Spinal cord (tissue), 9 donors: ENCODE measurements at regions not wholly inside any gene's neighbourhood (a gene's known extent, or its start where the extent isn't known, plus 50 kb on each side); places are given as distances from the start of the nearest gene placed in this dataset.

Source experiments
- DNase-seq, 6 donors: peaks; one replicate each; pipeline versions ENCODE4 v3.0.0 to v3.0.0-alpha.2; 2013 to 2015; ENCODE audit warnings: low spot score in 6 of 6, low read depth in 4 of 6
- H3K27ac ChIP-seq: one replicate; pipeline ENCODE4 v1.5.1; 2013; ENCODE audit warnings: low read depth, low read length, control low read depth
- H3K27me3 ChIP-seq: one replicate; pipeline ENCODE4 v1.6.1; 2013; ENCODE audit warnings: low read length; ENCODE audit not compliant: control insufficient read depth, insufficient read depth
- H3K36me3 ChIP-seq: one replicate; pipeline ENCODE4 v1.6.1; 2013; ENCODE audit warnings: low read length; ENCODE audit not compliant: control insufficient read depth, insufficient read depth
- H3K4me1 ChIP-seq: one replicate; pipeline ENCODE4 v1.6.1; 2013; ENCODE audit warnings: low read length; ENCODE audit not compliant: control insufficient read depth, insufficient read depth
- H3K4me3 ChIP-seq: one replicate; pipeline ENCODE4 v1.5.1; 2013; ENCODE audit warnings: low read depth, low read length, control low read depth
- H3K9me3 ChIP-seq: one replicate; pipeline ENCODE4 v1.6.1; 2013; ENCODE audit warnings: low read length; ENCODE audit not compliant: control insufficient read depth, insufficient read depth
- WGBS: methylation state at CpG from one replicate; pipeline ENCODE4 v1.1.5; 2013; ENCODE audit warnings: missing lambda C conversion rate; ENCODE audit not compliant: insufficient coverage; 5-methylcytosine and 5-hydroxymethylcytosine counted together
- donor health status: healthy.

GRCh38 chr1:192045131-192045530, 113.1 kb upstream of the RGS18 start:
- no peaks in the 10 kb centered on the region for H3K27me3 ChIP-seq
- no peak overlapping the region for H3K4me3 ChIP-seq
- no CpG with 5 or more reads among the region's 3 CpGs for WGBS
- H3K27ac ChIP-seq: no peak overlapping the region
- H3K36me3 ChIP-seq: no peaks in the 10 kb centered on the region
- DNase-seq: no peak
- no peaks in the 10 kb centered on the region for H3K9me3 ChIP-seq
- no peaks in the 10 kb centered on the region for H3K4me1 ChIP-seq

- no peaks in the 10 kb centered on the region for H3K9me3 ChIP-seq
- no peaks in the 10 kb centered on the region for H3K36me3 ChIP-seq
- no peaks in the 10 kb centered on the region for H3K27me3 ChIP-seq
- WGBS: no CpG with 5 or more reads among the region's 2 CpGs
- H3K4me1 ChIP-seq: no peaks in the 10 kb centered on the region
- H3K4me3 ChIP-seq: no peak overlapping the region
- no peak overlapping the region for H3K27ac ChIP-seq
- DNase-seq: peak in 3 of 6 donors; percentile 17 to 89 (median 36)
Observed at GRCh38 chr1:192053531-192053971, 104.7 kb upstream of the RGS18 start.

GRCh38 chr1:192057766-192058165, 100.5 kb upstream of the RGS18 start:
- Histone ChIP-seq H3K4me1 (no peaks in the 10 kb centered on the region), H3K36me3 (no peaks in the 10 kb centered on the region), H3K4me3 (no peak overlapping the region), H3K27ac (no peak overlapping the region), H3K27me3 (no peaks in the 10 kb centered on the region), H3K9me3 (no peaks in the 10 kb centered on the region)
- DNase-seq: no peak
- WGBS: no CpG with 5 or more reads among the region's 2 CpGs

- WGBS: no CpG with 5 or more reads among the region's 1 CpG
- H3K27me3 ChIP-seq: no peaks in the 10 kb centered on the region
- peak in 2 of 6 donors; percentile 43 to 71 for DNase-seq
Observed at GRCh38 chr1:192059407-192059806, 98.9 kb upstream of the RGS18 start.

GRCh38 chr1:192061556-192061955, 96.7 kb upstream of the RGS18 start:
- WGBS: 100% methylated on average over 1 of the region's 2 CpGs
- Histone ChIP-seq H3K4me1 (no peaks in the 10 kb centered on the region), H3K36me3 (no peaks in the 10 kb centered on the region), H3K4me3 (no peak overlapping the region), H3K27me3 (no peaks in the 10 kb centered on the region), H3K9me3 (no peaks in the 10 kb centered on the region), H3K27ac (no peak overlapping the region)
- no peak for DNase-seq

More at GRCh38 chr1:192059407-192059806, 98.9 kb upstream of the RGS18 start:
- Histone ChIP-seq H3K4me3 (no peak overlapping the region), H3K27ac (no peak overlapping the region), H3K4me1 (no peaks in the 10 kb centered on the region), H3K9me3 (no peaks in the 10 kb centered on the region), H3K36me3 (no peaks in the 10 kb centered on the region)

- Histone ChIP-seq H3K27me3 (no peaks in the 10 kb centered on the region), H3K27ac (no peak overlapping the region), H3K4me3 (no peak overlapping the region), H3K9me3 (no peaks in the 10 kb centered on the region), H3K4me1 (no peaks in the 10 kb centered on the region), H3K36me3 (no peaks in the 10 kb centered on the region)
- DNase-seq: peak in 1 of 6 donors; percentile 31
- no CpG with 5 or more reads among the region's 3 CpGs for whole genome bisulfite sequencing
Observed at GRCh38 chr1:192065087-192065486, 93.2 kb upstream of the RGS18 start.

GRCh38 chr1:192066202-192066601, 92.1 kb upstream of the RGS18 start:
- Histone ChIP-seq H3K4me1 (no peaks in the 10 kb centered on the region), H3K36me3 (no peaks in the 10 kb centered on the region), H3K9me3 (no peaks in the 10 kb centered on the region), H3K27me3 (no peaks in the 10 kb centered on the region), H3K4me3 (no peak overlapping the region), H3K27ac (no peak overlapping the region)
- WGBS: no CpG with 5 or more reads among the region's 4 CpGs
- no peak for DNase-seq

GRCh38 chr1:192067360-192067759, 90.9 kb upstream of the RGS18 start:
- WGBS: 77% methylated on average over 3 of the region's 3 CpGs
- Histone ChIP-seq H3K36me3 (no peaks in the 10 kb centered on the region), H3K4me1 (no peaks in the 10 kb centered on the region), H3K27me3 (no peaks in the 10 kb centered on the region), H3K4me3 (no peak overlapping the region), H3K27ac (no peak overlapping the region), H3K9me3 (no peaks in the 10 kb centered on the region)
- DNase-seq: no peak

GRCh38 chr1:192070213-192070612, 88.0 kb upstream of the RGS18 start:
- H3K9me3 ChIP-seq: no peaks in the 10 kb centered on the region
- WGBS: 86% methylated on average over 1 of the region's 2 CpGs
- no peak for DNase-seq
- H3K36me3 ChIP-seq: no peaks in the 10 kb centered on the region
- H3K27ac ChIP-seq: no peak overlapping the region
- H3K27me3 ChIP-seq: no peaks in the 10 kb centered on the region
- H3K4me3 ChIP-seq: no peak overlapping the region
- no peaks in the 10 kb centered on the region for H3K4me1 ChIP-seq

- no peaks in the 10 kb centered on the region for H3K9me3 ChIP-seq
- peak in 3 of 6 donors; percentile 13 to 83 (median 78) for DNase-seq
- no CpG with 5 or more reads among the region's 2 CpGs for WGBS
- H3K4me1 ChIP-seq: no peaks in the 10 kb centered on the region
- no peaks in the 10 kb centered on the region for H3K36me3 ChIP-seq
- no peak overlapping the region for H3K27ac ChIP-seq
- H3K4me3 ChIP-seq: no peak overlapping the region
- H3K27me3 ChIP-seq: no peaks in the 10 kb centered on the region
Observed at GRCh38 chr1:192080684-192081083, 77.6 kb upstream of the RGS18 start.
